Dermis blood vessel endothelial cell (primary cell): ENCODE measurements at regions not wholly inside any gene's neighbourhood (a gene's known extent, or its start where the extent isn't known, plus 50 kb on each side); places are given as distances from the start of the nearest gene placed in this dataset.

Experiments
- DNase-seq: peaks from one replicate; pipeline ENCODE4 v3.0.0; 2010

DNA sequence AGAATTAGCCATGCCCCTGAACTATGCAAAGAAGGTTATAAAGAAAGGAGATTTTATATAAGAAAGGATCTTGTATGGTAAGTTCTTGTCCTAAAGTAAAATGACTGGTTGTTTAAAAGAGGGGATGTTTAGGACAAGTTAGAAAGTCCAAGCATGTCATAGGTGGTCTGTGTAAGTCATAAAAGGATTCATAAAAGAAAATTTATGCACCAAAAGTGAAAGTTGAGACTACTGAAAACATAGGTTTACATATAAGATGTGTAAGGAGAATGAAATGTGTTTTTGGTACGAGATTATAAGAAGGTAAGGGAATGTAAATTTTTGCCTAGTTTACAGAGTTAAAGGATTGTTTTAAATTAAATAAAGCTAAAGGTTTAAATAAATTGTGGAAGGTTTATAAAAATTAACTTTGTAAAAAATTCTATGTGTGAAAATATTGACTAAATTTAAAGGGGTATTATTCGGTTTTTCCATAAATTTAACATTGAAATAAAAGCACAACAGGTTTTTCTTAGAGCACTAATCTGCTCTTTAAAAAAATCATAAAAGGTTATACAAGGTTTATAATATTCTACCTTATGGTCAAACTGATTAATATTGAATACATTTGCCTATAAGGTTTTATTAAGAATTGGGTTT lies 93.6 kb upstream of the UST start:
- DNase-seq = no peak

DNA sequence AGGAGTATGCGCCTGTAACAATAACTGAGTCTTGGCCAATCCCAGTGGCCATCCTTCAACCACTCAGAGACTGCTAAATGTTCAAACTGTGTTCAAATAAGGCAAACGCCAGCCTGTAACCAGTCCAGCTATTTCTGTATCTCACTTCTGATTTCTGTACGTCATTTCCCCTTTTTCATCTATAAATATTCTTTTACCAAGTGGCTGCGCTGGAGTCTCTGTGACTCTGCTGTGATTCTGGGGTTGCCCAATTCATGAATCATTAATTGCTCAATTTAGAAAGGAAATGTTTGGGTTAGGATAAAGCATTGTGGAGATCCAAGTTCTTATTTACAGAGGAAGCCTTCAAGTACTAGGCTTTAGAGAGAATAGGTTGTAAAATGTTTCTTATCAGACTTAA lies 89.8 kb upstream of the UST start:
- no peak for DNase-seq

DNA sequence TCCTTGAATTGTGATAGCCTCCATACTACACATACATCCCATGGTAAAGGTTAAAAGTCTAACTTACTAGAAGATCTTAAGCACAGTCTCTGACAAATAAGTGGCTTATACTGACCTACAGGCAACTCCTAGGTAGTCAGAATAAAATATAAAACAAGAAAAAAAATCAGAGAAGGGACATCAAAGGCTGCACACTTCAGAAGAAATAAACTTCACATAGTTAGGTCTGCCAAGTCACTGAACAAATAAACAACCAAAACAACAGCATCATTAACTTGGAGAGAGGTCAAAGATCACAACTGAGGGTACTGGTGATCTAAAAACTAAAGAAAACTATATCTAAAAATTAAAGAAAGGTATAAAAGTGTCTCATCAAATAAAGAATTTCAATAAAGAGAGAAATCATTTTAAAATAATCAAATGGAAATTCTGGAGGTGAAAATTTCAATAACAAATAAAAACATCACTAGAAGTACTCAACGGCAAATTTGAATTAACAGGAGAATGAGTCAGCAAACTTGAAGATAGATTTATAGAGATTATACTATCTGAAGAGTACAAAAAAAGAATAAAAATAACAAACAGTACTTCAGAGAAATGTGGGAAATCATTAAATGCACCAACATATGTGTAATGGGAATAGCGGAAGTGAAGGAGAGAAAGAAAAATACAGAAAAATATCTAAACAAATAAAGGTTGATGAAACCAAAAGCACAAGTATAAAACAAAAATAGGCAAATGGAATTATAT lies 88.0 kb upstream of the UST start:
- no peak for DNase-seq

DNA sequence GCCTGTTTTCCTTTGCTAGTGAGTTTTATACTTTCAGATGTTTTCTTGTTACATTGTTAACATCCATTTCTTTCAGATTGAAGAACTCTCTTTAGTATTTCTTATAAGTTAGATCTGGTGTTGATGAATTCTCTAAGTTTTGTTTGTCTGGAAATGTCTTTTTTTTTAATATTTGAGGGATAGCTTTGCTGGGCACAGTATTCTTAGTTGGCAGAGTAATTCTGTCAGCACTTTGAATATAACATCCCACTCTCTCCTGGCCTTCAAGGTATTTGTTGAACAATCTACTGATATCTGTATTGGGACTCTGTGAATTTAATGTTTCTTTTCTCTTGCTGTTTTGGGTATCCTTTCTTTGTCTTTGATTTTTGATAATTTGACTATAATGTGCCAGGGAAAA lies 79.4 kb upstream of the UST start:
- no peak for DNase-seq

DNA sequence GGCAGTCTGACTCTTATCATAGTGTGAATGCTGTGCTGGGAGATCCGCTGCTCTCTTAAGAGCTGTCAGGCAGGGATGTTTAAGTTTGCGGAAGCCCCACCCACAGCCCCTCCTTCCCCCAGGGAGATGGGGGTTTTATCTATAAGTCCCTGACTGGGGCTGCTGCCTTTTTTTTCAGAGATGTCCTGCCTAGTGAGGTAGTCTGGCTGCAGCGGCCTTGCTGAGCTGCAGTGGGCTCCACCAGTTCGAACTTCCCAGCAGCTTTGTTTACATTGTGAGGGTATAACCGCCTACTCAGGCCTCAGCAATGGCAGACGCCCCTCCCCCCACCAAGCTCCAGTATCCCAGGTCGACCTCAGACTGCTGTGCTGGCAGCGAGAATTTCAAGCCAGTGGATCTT lies 75.7 kb upstream of the UST start:
- no peak for DNase-seq

DNA sequence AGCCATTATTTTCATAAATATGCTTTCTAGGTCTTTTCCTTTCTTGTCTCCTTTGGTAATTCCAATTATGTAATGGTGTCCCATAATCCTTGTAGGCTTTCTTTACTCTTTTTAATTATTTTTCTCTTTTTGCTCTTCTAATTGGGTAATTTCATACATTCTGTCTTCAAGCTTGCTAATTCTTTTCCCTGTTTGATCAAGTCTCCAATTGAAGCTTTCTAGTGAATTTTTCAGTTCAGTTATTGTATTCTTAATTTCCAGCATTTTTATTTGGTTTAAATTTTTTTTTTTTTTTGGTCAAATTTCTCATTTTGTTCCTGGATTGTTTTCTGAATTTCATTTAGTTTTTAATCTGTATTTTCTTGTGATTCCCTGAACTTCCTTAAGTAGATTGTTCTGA lies 74.9 kb upstream of the UST start:
- no peak for DNase-seq

DNA sequence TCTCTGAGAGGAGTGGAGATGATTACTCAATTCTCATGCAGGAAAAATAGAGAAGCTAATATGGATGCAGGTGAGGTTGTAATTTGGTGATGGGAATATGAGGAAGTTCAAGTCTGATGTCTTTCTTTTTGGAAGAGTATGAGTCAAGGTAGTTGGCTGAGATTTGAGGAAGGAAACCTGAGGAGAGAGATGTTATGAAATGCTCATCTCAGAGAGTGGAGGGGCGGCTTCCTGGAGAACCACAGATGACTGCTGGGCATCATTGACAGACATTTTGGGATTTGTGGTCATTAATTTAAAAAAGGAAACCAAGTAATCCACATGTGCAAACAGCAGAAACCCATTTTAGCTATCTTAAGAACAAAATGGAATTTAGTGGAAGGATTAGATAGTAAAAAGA lies 72.5 kb upstream of the UST start:
- no peak for DNase-seq

DNA sequence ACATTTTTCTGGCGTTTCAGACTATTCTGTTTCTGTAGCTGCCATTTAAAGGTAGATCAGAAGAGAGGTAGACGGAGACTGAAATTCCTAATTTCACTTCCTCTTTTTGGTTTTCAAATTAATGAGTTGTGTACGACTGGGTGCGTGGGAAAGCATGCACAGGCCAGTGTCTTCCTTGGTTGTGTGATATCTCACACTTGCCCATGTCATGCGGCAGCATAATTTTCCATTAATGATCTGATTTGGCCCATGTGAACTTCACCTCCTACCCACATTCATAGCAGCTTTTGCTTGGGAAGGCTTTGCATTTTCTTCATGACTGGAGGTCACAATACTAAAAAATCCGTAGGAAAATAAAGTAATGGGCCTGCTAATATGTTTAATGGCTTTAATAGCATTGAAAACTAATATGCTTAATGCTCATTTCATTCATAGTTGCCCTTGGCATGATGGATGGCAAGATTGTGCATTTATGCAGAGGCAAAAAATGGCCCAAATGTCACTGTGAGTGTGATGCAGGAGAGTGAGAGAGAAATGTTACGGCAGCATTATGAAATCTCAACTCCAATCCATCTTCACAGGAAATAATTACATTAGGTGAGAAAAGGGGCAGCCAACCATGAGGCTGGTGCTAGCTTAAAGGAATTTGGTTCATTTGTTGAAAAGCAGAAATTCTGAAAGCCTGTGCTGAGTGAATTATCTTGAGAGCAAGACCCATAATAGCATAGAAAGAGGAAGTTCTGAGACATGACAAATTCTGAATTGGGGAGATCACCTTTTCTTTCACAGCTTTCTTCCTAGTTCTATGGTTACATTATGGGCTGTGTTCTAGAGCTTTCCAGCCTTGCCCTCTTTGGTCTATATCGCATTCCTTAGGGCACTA lies 69.0 kb upstream of the UST start:
- DNase-seq = no peak

DNA sequence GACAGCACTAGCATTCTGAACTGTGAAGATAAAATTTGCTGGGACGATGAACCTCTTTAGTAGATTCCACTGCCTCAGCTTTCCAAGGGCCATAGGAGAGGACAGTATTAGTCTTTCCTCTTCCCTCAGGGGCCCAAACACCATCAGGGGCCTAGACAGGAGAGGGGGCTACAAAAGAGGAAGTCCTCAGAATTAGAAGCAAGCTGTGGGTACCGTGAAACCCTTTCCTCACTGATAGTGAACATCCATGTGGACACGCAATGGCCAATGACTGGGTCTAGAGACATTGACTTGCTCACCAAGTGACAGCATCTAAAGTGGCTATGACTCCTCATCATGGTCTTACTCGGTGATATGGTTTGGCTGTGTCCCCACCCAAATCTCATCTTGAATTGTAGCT lies 68.1 kb upstream of the UST start:
- DNase-seq = no peak

DNA sequence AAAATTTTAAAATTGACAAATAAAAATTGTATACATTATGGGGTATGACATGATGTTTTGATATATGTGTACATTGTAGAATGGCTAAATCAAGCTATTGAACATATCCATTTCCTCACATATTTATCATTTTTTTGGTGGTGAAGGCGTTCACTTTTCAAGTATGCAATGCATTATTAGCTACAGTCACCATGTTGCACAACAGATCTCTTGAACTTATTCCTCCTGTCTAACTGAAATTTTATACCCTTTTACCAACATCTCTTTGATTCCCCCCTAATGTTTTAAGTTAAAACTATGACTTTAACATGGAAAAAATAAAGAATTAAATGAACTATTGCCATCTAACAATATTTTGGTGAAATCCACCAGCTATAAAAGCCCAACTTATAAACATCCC lies 65.2 kb upstream of the UST start:
- no peak for DNase-seq

DNA sequence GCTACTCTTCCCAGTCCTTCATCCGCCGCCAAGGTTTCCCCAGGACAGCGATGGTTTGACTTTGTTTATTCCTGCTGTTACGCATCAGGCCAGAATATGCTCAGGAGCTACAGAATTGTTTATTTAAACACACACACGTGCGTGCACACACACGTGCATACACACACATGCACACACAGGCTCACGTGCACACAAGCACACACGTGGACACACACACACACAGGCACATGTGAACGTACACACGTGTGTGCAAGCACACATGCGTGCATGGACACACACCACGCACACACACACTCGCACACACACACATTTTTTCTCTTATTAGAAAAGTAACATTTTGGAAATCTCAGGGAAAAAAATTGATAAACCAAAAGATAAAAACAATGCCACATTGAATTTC lies 64.6 kb upstream of the UST start:
- no peak for DNase-seq

DNA sequence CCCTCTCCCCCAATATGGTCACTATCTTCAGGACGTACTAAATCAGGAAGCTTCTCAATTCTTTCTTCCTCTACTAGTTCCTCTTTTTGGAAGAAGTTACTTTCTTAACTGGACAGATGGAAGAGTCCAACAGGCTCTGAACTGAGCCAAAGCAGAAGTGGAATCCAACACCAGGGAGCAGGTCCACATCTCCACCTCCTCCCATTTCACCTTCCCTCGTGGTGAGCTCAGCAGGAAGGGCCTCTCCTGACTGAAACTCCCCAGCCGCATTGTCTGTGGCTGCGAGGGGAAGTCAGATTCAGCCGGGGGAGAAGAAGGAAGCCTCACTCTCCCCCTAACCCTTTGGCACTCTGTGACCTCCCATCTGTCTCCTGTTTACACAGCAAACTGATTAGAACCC lies 63.8 kb upstream of the UST start:
- no peak for DNase-seq

DNA sequence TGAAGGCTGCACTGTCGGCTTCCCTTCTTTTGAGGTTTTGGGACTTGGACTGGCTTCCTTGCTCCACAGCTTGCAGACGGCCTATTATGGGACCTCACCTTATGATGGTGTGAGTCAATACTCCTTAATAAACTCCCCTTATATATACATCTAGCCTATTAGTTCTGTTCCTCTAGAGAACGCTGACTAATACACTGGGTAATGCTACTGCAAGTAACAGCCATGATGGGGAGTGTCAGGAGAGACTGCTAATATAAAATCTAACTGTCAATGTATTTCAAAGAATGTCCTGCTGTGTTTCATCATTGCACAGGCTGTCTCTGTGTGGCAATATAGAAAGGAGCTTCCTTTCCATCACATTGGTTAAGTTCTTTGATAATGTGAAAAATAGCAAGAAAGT lies 57.7 kb upstream of the UST start:
- DNase-seq = no peak

DNA sequence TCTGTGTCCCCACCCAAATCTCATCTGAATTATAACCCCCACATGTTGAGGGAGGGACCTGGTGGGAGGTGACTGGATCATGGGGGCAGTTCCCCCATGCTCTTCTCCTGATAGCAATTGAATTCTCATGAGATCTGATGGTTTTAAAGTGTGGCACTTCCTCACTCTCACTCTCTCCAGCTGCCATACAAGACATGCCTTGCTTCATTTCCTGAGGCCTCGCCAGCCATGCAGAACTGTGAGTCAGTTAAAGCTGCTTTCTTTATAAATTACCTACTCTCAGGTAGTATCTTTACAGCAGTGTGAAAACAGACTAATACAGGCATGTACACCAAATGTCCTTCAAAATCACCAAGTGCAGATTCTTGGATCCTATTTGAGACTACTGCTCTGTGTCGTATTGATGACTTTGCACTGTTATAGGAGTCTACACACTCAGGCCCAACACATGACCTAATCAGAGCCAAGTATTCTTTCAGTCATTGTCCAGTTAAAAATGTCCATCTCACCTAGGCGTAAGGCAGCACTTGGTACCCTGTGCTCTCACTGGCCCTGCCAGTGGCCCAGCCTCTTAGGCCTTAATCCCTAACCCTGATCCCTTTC lies 52.8 kb upstream of the UST start:
- DNase-seq = no peak
